GM12878 (cell line): ENCODE measurements at regions not wholly inside any gene's neighbourhood (a gene's known extent, or its start where the extent isn't known, plus 50 kb on each side); places are given as distances from the start of the nearest gene placed in this dataset.

Experiments used
- ATAC-seq: fragments of 200-7000 bp; cut with Tn5 transposase; 3 replicates; pipeline ENCODE4 v1.9.1; 2020; ENCODE audit warnings: mild to moderate bottlenecking, moderate library complexity
- BruUV-seq: library from RNA; stranded (reverse); fragments of 400-500 nt; replicated peaks from 2 replicates; lab custom pipeline; 2021; lab: Mats Ljungman, UMichigan
- CTCF ChIA-PET: fragments of 300-600 bp; sonication (Branson Sonifier 250); formaldehyde crosslinking; extraction: SDS; loops from one replicate; lab custom pipeline; 2021; ENCODE audit warnings: inconsistent platforms; lab: Yijun Ruan, JAX
- POLR2A ChIA-PET: fragments of 350-600 bp; formaldehyde crosslinking; extraction: SDS; loops from one replicate; lab custom pipeline; 2021; ENCODE audit warnings: inconsistent platforms; lab: Charles Lee
- RAD21 ChIA-PET: fragments of 300-600 bp; sonication (Branson Sonifier 250); formaldehyde crosslinking; loops from one replicate; lab custom pipeline; 2023; ENCODE audit warnings: antibody characterized with exemption; ENCODE audit not compliant: unreplicated experiment; lab: Charles Lee
- SMC1A ChIA-PET: fragments of 300-600 bp; sonication (Branson Sonifier 250); formaldehyde crosslinking; loops from one replicate; lab custom pipeline; 2023; ENCODE audit not compliant: unreplicated experiment, uncharacterized antibody; lab: Charles Lee
- DNase-seq: peaks from one replicate; pipeline ENCODE4 v3.0.0-alpha.2; 2011; ENCODE audit warnings: low read depth, low spot score
- FAIRE-seq: peaks from 3 replicates; lab custom pipeline; 2011; peaks lifted over from hg19 to GRCh38; lab: Jason Lieb, UNC
- H2AFZ ChIP-seq: 2 replicates; pipeline ENCODE4 v1.6.0; 2011; ENCODE audit warnings: low read depth, low read length, control low read depth; ENCODE audit not compliant: control insufficient read depth
- H3K27ac ChIP-seq: 2 replicates; pipeline ENCODE4 v1.5.1; 2011; ENCODE audit warnings: control low read depth; ENCODE audit not compliant: control insufficient read depth, insufficient read depth
- H3K27me3 ChIP-seq, 2 experiments: replicated peaks in 1 of 2; 2 replicates each; pipeline versions ENCODE4 v1.6.0 to v1.6.1; 2011; ENCODE audit warnings: low read length in 1 of 2; ENCODE audit not compliant: control insufficient read depth in 2 of 2, insufficient read depth in 2 of 2
- H3K36me3 ChIP-seq, 2 experiments: 2 replicates each; pipeline ENCODE4 v1.5.1; 2011; ENCODE audit warnings: low read length in 1 of 2; ENCODE audit not compliant: control insufficient read depth in 2 of 2, insufficient read depth in 2 of 2
- H3K4me1 ChIP-seq: 2 replicates; pipeline ENCODE4 v1.6.1; 2011; ENCODE audit warnings: mild to moderate bottlenecking, low read length, moderate library complexity, mixed read lengths; ENCODE audit not compliant: control insufficient read depth, insufficient read depth
- H3K4me2 ChIP-seq: 2 replicates; pipeline ENCODE4 v1.6.0; 2011; ENCODE audit warnings: control low read depth; ENCODE audit not compliant: control insufficient read depth, insufficient read depth
- H3K4me3 ChIP-seq: fragments of 200-600 bp; sonication (generic); 2 replicates; pipeline ENCODE4 v1.5.1; 2016
- H3K79me2 ChIP-seq: 2 replicates; pipeline ENCODE4 v1.6.0; 2011; ENCODE audit warnings: low read length; ENCODE audit not compliant: control insufficient read depth, insufficient read depth
- H3K9ac ChIP-seq: 2 replicates; pipeline ENCODE4 v1.8.0; 2011; ENCODE audit warnings: low read length, control low read depth, mixed read lengths; ENCODE audit not compliant: control insufficient read depth, insufficient read depth
- H3K9me3 ChIP-seq: replicated peaks from 3 replicates; pipeline ENCODE4 v1.5.1; 2011; ENCODE audit warnings: mild to moderate bottlenecking, low read length; ENCODE audit not compliant: control insufficient read depth, insufficient read depth
- H4K20me1 ChIP-seq: 2 replicates; pipeline ENCODE4 v1.6.0; 2011; ENCODE audit not compliant: control insufficient read depth, insufficient read depth
- ATF7 ChIP-seq: fragments of 450-650 bp; IDR thresholded peaks from 2 replicates; pipeline ENCODE4 v1.6.1; 2016; ENCODE audit warnings: low read depth, mild to moderate bottlenecking
- BCLAF1 ChIP-seq: fragments of 450-650 bp; IDR thresholded peaks from 2 replicates; pipeline ENCODE4 v1.6.1; 2017; ENCODE audit warnings: antibody characterized with exemption, mild to moderate bottlenecking, moderate library complexity
- BMI1 ChIP-seq: fragments of 450-650 bp; IDR thresholded peaks from 2 replicates; pipeline ENCODE4 v1.6.1; 2016; ENCODE audit warnings: mild to moderate bottlenecking, moderate library complexity, borderline replicate concordance
- CBX5 ChIP-seq: sonication (generic); IDR thresholded peaks from 2 replicates; pipeline ENCODE4 v1.6.1; 2016; ENCODE audit warnings: low read depth, moderate library complexity, mild to moderate bottlenecking, inconsistent platforms
- CHD2 ChIP-seq: IDR thresholded peaks from 2 replicates; pipeline ENCODE4 v1.6.1; 2011; ENCODE audit warnings: low read depth, low read length, improper control_type of control experiment, borderline replicate concordance
- EED ChIP-seq: sonication (generic); IDR thresholded peaks from 2 replicates; pipeline ENCODE4 v1.6.1; 2016; ENCODE audit warnings: antibody characterized with exemption, low read depth
- FOS ChIP-seq: IDR thresholded peaks from 3 replicates; pipeline ENCODE4 v1.6.1; 2011; ENCODE audit warnings: borderline replicate concordance; ENCODE audit not compliant: insufficient read length; ENCODE audit errors: extremely low read depth
- FOXM1 ChIP-seq: IDR thresholded peaks from 2 replicates; pipeline ENCODE4 v1.6.1; 2012; ENCODE audit warnings: low read depth, mild to moderate bottlenecking, inconsistent platforms, low read length, moderate library complexity
- MLLT1 ChIP-seq: fragments of 450-650 bp; IDR thresholded peaks from 2 replicates; pipeline ENCODE4 v1.6.1; 2016; ENCODE audit warnings: mild to moderate bottlenecking
- MTA3 ChIP-seq: IDR thresholded peaks from 2 replicates; pipeline ENCODE4 v1.6.1; 2012; ENCODE audit warnings: low read length, inconsistent platforms, borderline replicate concordance
- MXI1 ChIP-seq: fragments of 150-350 bp; IDR thresholded peaks from 2 replicates; pipeline ENCODE4 v1.6.1; 2011; ENCODE audit warnings: low read depth, mild to moderate bottlenecking, inconsistent platforms, low read length, improper control_type of control experiment
- NFXL1 ChIP-seq: fragments of 450-650 bp; IDR thresholded peaks from 2 replicates; pipeline ENCODE4 v1.6.1; 2017; ENCODE audit warnings: antibody characterized with exemption, mild to moderate bottlenecking, borderline replicate concordance
- NFYB ChIP-seq: IDR thresholded peaks from 2 replicates; pipeline ENCODE4 v1.6.1; 2011; ENCODE audit warnings: low read depth, mild to moderate bottlenecking, low read length, improper control_type of control experiment, moderate library complexity; ENCODE audit not compliant: insufficient read depth
- SIX5 ChIP-seq: IDR thresholded peaks from 2 replicates; pipeline ENCODE4 v1.6.1; 2011; ENCODE audit warnings: mild to moderate bottlenecking, low read depth, low read length, moderate library complexity; ENCODE audit not compliant: severe bottlenecking
- SMARCA5 ChIP-seq: fragments of 450-650 bp; IDR thresholded peaks from 2 replicates; pipeline ENCODE4 v1.6.1; 2017; ENCODE audit warnings: mild to moderate bottlenecking
- STAT1 ChIP-seq: fragments of 450-650 bp; conservative IDR thresholded peaks from 2 replicates; pipeline ENCODE4 v1.6.1; 2014; ENCODE audit warnings: antibody characterized with exemption, mild to moderate bottlenecking
- USF1 ChIP-seq: IDR thresholded peaks from 2 replicates; pipeline ENCODE4 v1.6.1; 2011; ENCODE audit warnings: borderline replicate concordance, low read depth, mild to moderate bottlenecking, moderate library complexity, mixed read lengths, low read length; ENCODE audit not compliant: insufficient read depth; ENCODE audit errors: extremely low read length
- ZBED1 ChIP-seq: IDR thresholded peaks from 2 replicates; pipeline ENCODE4 v1.6.1; 2016; ENCODE audit warnings: borderline replicate concordance
- ZNF622 ChIP-seq: fragments of 450-650 bp; IDR thresholded peaks from 2 replicates; pipeline ENCODE4 v1.6.1; 2017; ENCODE audit warnings: mild to moderate bottlenecking, inconsistent platforms
- WGBS: methylation state at CpG from one replicate; pipeline ENCODE4 v1.1.6; 2016; ENCODE audit warnings: low lambda C conversion rate; ENCODE audit not compliant: insufficient replicate concordance, insufficient coverage; ENCODE audit errors: missing lambda C conversion rate; 5-methylcytosine and 5-hydroxymethylcytosine counted together
- in situ Hi-C: fragments of 300-500 bp; cut with MboI; formaldehyde crosslinking; loops from 9 replicates; pipeline ENCODE4 v1.14.3; 2018; ENCODE audit warnings: mixed read lengths
- intact Hi-C: fragments of 100-400 bp; cut with micrococcal nuclease; formaldehyde crosslinking; loops from one replicate; pipeline ENCODE4 v1.14.2; 2022; ENCODE audit not compliant: unreplicated experiment

- ATAC-seq (no peak), FAIRE-seq (no peak), DNase-seq (no peak)
- RAD21 ChIA-PET, result no interaction called here
- Histone ChIP-seq H3K9me3 (no peaks in the 10 kb centered on the region), H2AFZ (no peak overlapping the region), H3K4me2 (no peak overlapping the region), H3K27ac (no peak overlapping the region), H3K79me2 (no peaks in the 10 kb centered on the region), H3K4me1 (no peaks in the 10 kb centered on the region), H3K4me3 (no peak overlapping the region), H3K27me3 (no peaks in the 10 kb centered on the region), H3K36me3 (no peaks in the 10 kb centered on the region), H4K20me1 (no peaks in the 10 kb centered on the region), H3K9ac (no peak overlapping the region)
- BruUV-seq, result no TSS peak
- TF ChIP-seq USF1 (no peak), FOXM1 (no peak), FOS (no peak), MLLT1 (no peak), NFXL1 (no peak), ZNF622 (no peak), ATF7 (no peak), SMARCA5 (no peak), MXI1 (no peak), CHD2 (no peak), ZBED1 (no peak), SIX5 (no peak), EED (no peak), CBX5 (no peak), STAT1 (no peak), BCLAF1 (no peak), MTA3 (no peak), NFYB (no peak), BMI1 (no peak)
- intact Hi-C loops (no loop called here), in situ Hi-C loops (no loop called here)
- SMC1A ChIA-PET, result no interaction called here
- WGBS, result 0% methylated on average over 2 of the region's 2 CpGs
- CTCF ChIA-PET, result no interaction called here
- POLR2A ChIA-PET, result no interaction called here
Observed at GRCh38 chr4:24203926-24204325, 314.1 kb upstream of the PPARGC1A start.
